Smooth muscle cell (in vitro differentiated cells): ENCODE measurements at regions not wholly inside any gene's neighbourhood (a gene's known extent, or its start where the extent isn't known, plus 50 kb on each side); places are given as distances from the start of the nearest gene placed in this dataset.

ENCODE experiments used
- DNase-seq: peaks from one replicate; lab custom pipeline; 2025; ENCODE audit not compliant: unreplicated experiment; lab: John Stamatoyannopoulos, UW
- H2AFZ ChIP-seq: fragments of 200-600 bp; sonication (generic); 2 replicates; pipeline ENCODE4 v1.6.0; 2016; ENCODE audit warnings: antibody characterized with exemption, low read depth, mild to moderate bottlenecking
- H3F3A ChIP-seq: fragments of 200-600 bp; sonication (generic); 2 replicates; pipeline ENCODE4 v1.6.0; 2017; ENCODE audit warnings: antibody characterized with exemption, low read depth
- H3K27ac ChIP-seq: fragments of 200-600 bp; sonication (generic); 2 replicates; pipeline ENCODE4 v1.5.1; 2016; ENCODE audit warnings: low read depth, mild to moderate bottlenecking
- H3K27me3 ChIP-seq: fragments of 200-600 bp; sonication (generic); 2 replicates; pipeline ENCODE4 v1.6.1; 2016; ENCODE audit warnings: low read depth, mild to moderate bottlenecking
- H3K36me3 ChIP-seq: fragments of 200-600 bp; sonication (generic); 2 replicates; pipeline ENCODE4 v1.5.1; 2016; ENCODE audit warnings: low read depth
- H3K4me1 ChIP-seq: fragments of 200-600 bp; sonication (generic); 2 replicates; pipeline ENCODE4 v1.5.1; 2016; ENCODE audit warnings: low read depth
- H3K4me2 ChIP-seq: fragments of 200-600 bp; sonication (generic); 2 replicates; pipeline ENCODE4 v1.6.0; 2016; ENCODE audit warnings: mild to moderate bottlenecking
- H3K4me3 ChIP-seq: fragments of 200-600 bp; sonication (generic); 2 replicates; pipeline ENCODE4 v1.5.1; 2016; ENCODE audit warnings: mild to moderate bottlenecking
- H3K79me2 ChIP-seq: fragments of 200-600 bp; sonication (generic); 2 replicates; pipeline ENCODE4 v1.6.0; 2016; ENCODE audit warnings: low read depth, mild to moderate bottlenecking
- H3K9ac ChIP-seq: fragments of 200-600 bp; sonication (generic); 2 replicates; pipeline ENCODE4 v1.6.0; 2016; ENCODE audit warnings: low read depth
- H3K9me3 ChIP-seq: fragments of 200-600 bp; sonication (generic); replicated peaks from 2 replicates; pipeline ENCODE4 v1.5.1; 2016; ENCODE audit warnings: low read depth
- H4K20me1 ChIP-seq: fragments of 200-600 bp; sonication (generic); 2 replicates; pipeline ENCODE4 v1.6.0; 2016; ENCODE audit warnings: low read depth
- WGBS: methylation state at CpG from one replicate; pipeline ENCODE4 v1.1.7; 2016; ENCODE audit warnings: low lambda C conversion rate; 5-methylcytosine and 5-hydroxymethylcytosine counted together
- TF ChIP-seq, protein P1 (sequence below): fragments of 200-600 bp; sonication (generic); IDR thresholded peaks from 2 replicates; pipeline ENCODE4 v1.5.1; 2017; ENCODE audit warnings: borderline replicate concordance, mild to moderate bottlenecking, antibody characterized with exemption; ENCODE audit not compliant: insufficient read depth, poor library complexity, severe bottlenecking

DNA sequence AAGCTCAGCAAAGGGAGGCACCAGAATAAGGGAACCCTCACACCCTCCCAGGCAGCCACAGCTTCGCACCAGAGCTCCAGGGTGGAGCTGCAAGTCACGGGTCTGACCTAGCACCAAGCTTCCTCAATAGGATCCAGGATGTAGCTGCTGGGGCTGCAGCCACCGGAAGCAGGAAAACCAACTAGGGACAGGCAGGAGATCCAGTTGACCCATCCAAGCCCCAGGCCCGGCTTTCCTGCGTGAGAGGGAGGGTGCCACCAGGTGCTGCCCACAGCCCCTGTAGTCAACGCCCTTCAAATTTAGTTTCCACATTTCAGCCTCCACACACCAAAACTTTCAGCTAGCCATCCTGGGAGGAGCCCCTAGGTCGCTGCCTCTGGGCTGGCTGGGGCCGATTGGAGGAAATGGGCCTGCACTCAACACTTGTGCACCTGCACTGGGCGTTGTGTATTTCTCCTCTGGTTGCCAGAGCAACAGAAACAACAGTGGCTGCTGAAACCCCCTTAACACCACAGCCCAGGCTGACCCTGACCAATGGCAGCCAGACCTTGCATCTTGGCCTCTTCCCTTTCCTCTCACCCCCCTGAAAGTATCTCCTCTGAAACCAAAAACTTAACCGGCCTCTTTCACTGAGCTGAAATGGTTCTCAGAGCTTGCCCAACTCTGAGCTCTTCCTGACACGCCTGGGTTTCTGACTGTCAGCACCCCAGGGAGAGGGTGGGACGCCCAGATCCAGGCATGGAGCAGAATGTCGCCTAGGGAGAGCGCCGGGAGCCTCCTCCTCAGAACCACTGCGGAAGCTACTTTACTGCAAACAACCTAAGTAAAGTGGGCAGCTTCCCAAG lies 226.5 kb upstream of the MAP3K1 start:
- no peak overlapping the region for H2AFZ ChIP-seq

DNA sequence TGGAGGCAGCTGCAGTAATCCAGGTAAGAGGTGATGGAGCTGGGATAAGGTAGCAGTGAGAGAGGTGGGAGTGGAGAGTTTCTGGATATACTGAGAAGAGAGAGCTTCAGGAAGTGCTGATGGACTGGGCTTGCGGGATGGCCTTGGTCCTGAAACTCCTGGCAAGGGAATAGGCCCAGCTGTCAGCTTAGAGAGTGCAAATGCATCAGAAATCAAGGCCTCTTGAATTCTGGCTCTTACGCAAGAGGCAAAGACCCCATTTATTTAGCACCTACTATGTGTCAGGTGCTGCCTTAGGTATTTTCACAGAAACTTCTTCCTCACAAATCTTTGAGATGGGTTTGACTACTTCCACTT lies 227.2 kb upstream of the MAP3K1 start:
- peaks cover 12% of the 10 kb centered on the region for H3K4me1 ChIP-seq
- H3K27ac ChIP-seq = no peak overlapping the region
- H3K9ac ChIP-seq = no peak overlapping the region
- H3K4me2 ChIP-seq = no peak overlapping the region
- no peaks in the 10 kb centered on the region for H3K79me2 ChIP-seq
- H3K4me3 ChIP-seq = no peak overlapping the region
- no peak for DNase-seq
- H2AFZ ChIP-seq = no peak overlapping the region
- H3K27me3 ChIP-seq = no peaks in the 10 kb centered on the region
- no peaks in the 10 kb centered on the region for H3K36me3 ChIP-seq
- no peaks in the 10 kb centered on the region for H3K9me3 ChIP-seq
- TF ChIP-seq, protein P1, sequence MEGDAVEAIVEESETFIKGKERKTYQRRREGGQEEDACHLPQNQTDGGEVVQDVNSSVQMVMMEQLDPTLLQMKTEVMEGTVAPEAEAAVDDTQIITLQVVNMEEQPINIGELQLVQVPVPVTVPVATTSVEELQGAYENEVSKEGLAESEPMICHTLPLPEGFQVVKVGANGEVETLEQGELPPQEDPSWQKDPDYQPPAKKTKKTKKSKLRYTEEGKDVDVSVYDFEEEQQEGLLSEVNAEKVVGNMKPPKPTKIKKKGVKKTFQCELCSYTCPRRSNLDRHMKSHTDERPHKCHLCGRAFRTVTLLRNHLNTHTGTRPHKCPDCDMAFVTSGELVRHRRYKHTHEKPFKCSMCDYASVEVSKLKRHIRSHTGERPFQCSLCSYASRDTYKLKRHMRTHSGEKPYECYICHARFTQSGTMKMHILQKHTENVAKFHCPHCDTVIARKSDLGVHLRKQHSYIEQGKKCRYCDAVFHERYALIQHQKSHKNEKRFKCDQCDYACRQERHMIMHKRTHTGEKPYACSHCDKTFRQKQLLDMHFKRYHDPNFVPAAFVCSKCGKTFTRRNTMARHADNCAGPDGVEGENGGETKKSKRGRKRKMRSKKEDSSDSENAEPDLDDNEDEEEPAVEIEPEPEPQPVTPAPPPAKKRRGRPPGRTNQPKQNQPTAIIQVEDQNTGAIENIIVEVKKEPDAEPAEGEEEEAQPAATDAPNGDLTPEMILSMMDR = no peak
- no peaks in the 10 kb centered on the region for H4K20me1 ChIP-seq
- no peaks in the 10 kb centered on the region for H3F3A ChIP-seq
- 89% methylated on average over 2 of the region's 2 CpGs for WGBS

More for the DNA sequence above, 226.5 kb upstream of the MAP3K1 start:
- TF ChIP-seq, protein P1 = no peak
- Histone ChIP-seq H3F3A (no peaks in the 10 kb centered on the region), H3K36me3 (no peaks in the 10 kb centered on the region), H3K4me3 (no peak overlapping the region), H3K9ac (no peak overlapping the region), H3K27me3 (no peaks in the 10 kb centered on the region), H3K4me1 (peaks cover 12% of the 10 kb centered on the region), H3K27ac (no peak overlapping the region), H3K79me2 (no peaks in the 10 kb centered on the region), H4K20me1 (no peaks in the 10 kb centered on the region), H3K9me3 (no peaks in the 10 kb centered on the region), H3K4me2 (no peak overlapping the region)
- DNase-seq = no peak
- 94% methylated on average over 16 of the region's 16 CpGs for WGBS

DNA sequence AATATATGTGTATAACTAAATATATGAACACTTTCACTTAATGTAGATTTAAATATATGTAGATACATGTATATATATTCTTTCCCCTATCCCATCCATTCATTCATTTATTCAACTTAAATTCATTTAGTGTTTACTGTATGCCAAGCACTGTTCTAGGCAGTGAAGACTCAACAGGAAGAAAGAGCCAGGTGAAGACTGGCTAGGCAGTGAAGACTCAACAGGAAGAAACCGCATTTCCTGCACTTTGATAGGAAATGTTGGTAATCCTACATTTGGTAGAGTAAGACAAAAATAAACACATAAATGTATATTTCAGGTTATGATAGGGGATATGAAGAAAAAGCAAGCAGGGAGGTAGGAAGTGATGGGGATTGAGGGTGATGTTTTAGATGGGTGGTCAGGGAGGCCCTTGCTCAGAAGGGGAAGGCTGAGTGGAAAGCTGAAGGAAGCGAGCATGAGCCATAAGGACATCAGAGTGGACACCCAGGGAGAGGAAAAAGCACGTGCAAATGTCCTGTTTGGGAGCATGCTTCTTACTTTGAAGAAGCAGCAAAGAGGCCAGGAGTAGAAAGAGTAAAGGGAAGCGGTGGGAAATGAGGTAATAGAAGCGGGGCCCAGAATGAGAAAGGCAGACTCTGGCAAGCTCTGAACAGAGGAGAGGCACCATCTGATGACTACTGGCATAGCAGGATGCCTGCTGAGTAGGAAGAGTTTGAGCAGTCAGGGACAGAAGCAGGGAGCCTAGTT lies 227.8 kb upstream of the MAP3K1 start:
- Histone ChIP-seq H4K20me1 (no peaks in the 10 kb centered on the region), H3K4me3 (no peak overlapping the region), H3K79me2 (no peaks in the 10 kb centered on the region), H3K36me3 (no peaks in the 10 kb centered on the region), H3K27ac (no peak overlapping the region), H3K9me3 (no peaks in the 10 kb centered on the region), H3K9ac (no peak overlapping the region), H3K4me1 (peaks cover 12% of the 10 kb centered on the region), H3K4me2 (no peak overlapping the region), H2AFZ (no peak overlapping the region), H3F3A (no peaks in the 10 kb centered on the region), H3K27me3 (no peaks in the 10 kb centered on the region)
- WGBS = 95% methylated on average over 5 of the region's 5 CpGs
- no peak for DNase-seq
- TF ChIP-seq, protein P1 = no peak
